Neural cell (in vitro differentiated cells): ENCODE measurements at regions not wholly inside any gene's neighbourhood (a gene's known extent, or its start where the extent isn't known, plus 50 kb on each side); places are given as distances from the start of the nearest gene placed in this dataset.

ENCODE experiments used
- H2AFZ ChIP-seq: fragments of 200-600, 300-800 bp; sonication (generic), shearing (Covaris generic); 2 replicates; pipeline ENCODE4 v1.6.0; 2014; ENCODE audit warnings: low read depth, mild to moderate bottlenecking, antibody characterized with exemption, low read length, moderate library complexity
- H3F3A ChIP-seq: fragments of 200-600 bp; shearing (Covaris generic); 2 replicates; pipeline ENCODE4 v1.6.1; 2016; ENCODE audit warnings: mild to moderate bottlenecking, moderate library complexity, mixed read lengths, antibody characterized with exemption, low read length; ENCODE audit not compliant: insufficient read depth, poor library complexity, severe bottlenecking
- H3K27ac ChIP-seq: fragments of 200-600, 300-800 bp; sonication (generic), shearing (Covaris generic); 2 replicates; pipeline ENCODE4 v1.5.1; 2014; ENCODE audit warnings: mild to moderate bottlenecking, low read length, moderate library complexity
- H3K27me3 ChIP-seq: fragments of 300-800, 200-600 bp; sonication (generic), shearing (Covaris generic); 2 replicates; pipeline ENCODE4 v1.6.0; 2014; ENCODE audit warnings: mild to moderate bottlenecking, low read depth, low read length, moderate library complexity; ENCODE audit not compliant: insufficient read depth
- H3K36me3 ChIP-seq: fragments of 300-800, 200-600 bp; sonication (generic), shearing (Covaris generic); 2 replicates; pipeline ENCODE4 v1.5.1; 2014; ENCODE audit warnings: mild to moderate bottlenecking, antibody characterized with exemption, low read length, moderate library complexity; ENCODE audit not compliant: insufficient read depth
- H3K4me2 ChIP-seq: fragments of 300-800, 200-600 bp; sonication (generic), shearing (Covaris generic); 2 replicates; pipeline ENCODE4 v1.6.0; 2014; ENCODE audit warnings: mild to moderate bottlenecking, low read length
- H3K4me3 ChIP-seq: fragments of 300-800, 200-600 bp; sonication (generic), shearing (Covaris generic); 2 replicates; pipeline ENCODE4 v1.5.1; 2014; ENCODE audit warnings: mild to moderate bottlenecking, low read length, moderate library complexity
- H3K79me2 ChIP-seq: fragments of 200-600 bp; shearing (Covaris generic); replicated peaks from 2 replicates; pipeline ENCODE4 v1.6.0; 2014; ENCODE audit warnings: mild to moderate bottlenecking, low read length, moderate library complexity; ENCODE audit not compliant: insufficient read depth
- H3K9ac ChIP-seq: fragments of 300-800, 200-600 bp; sonication (generic), shearing (Covaris generic); 2 replicates; pipeline ENCODE4 v1.6.1; 2016; ENCODE audit warnings: mild to moderate bottlenecking, low read length, mixed read lengths
- H3K9me2 ChIP-seq: fragments of 200-600 bp; shearing (Covaris generic); 2 replicates; pipeline ENCODE4 v1.6.1; 2016; ENCODE audit warnings: mild to moderate bottlenecking, low read length, mixed read lengths; ENCODE audit not compliant: insufficient read depth
- H3K9me3 ChIP-seq: fragments of 200-600, 300-800 bp; sonication (generic), shearing (Covaris generic); 2 replicates; pipeline ENCODE4 v1.6.1; 2016; ENCODE audit warnings: mild to moderate bottlenecking, mixed run types, low read length, moderate library complexity, mixed read lengths
- H4K20me1 ChIP-seq: fragments of 200-600 bp; shearing (Covaris generic); 2 replicates; pipeline ENCODE4 v1.6.1; 2016; ENCODE audit warnings: mild to moderate bottlenecking, mixed run types; ENCODE audit not compliant: insufficient read depth
- CTCF ChIP-seq: fragments of 450-650 bp; IDR thresholded peaks from 2 replicates; pipeline ENCODE4 v1.5.1; 2014; ENCODE audit warnings: antibody characterized with exemption, mild to moderate bottlenecking, moderate library complexity; ENCODE audit not compliant: poor library complexity, severe bottlenecking
- EP300 ChIP-seq: fragments of 450-650 bp; conservative IDR thresholded peaks from 2 replicates; pipeline ENCODE4 v1.6.1; 2014; ENCODE audit warnings: antibody characterized with exemption, mild to moderate bottlenecking, moderate library complexity; ENCODE audit not compliant: poor library complexity, severe bottlenecking
- EZH2 ChIP-seq: fragments of 200-600, 300-800 bp; shearing (Covaris generic), sonication (generic); IDR thresholded peaks from 2 replicates; pipeline ENCODE4 v1.6.1; 2014; ENCODE audit warnings: antibody characterized with exemption, low read length, borderline replicate concordance, mild to moderate bottlenecking; ENCODE audit not compliant: insufficient read depth, poor library complexity, severe bottlenecking
- MXI1 ChIP-seq: fragments of 450-650 bp; conservative IDR thresholded peaks from 2 replicates; pipeline ENCODE4 v1.6.1; 2014; ENCODE audit warnings: antibody characterized with exemption, mild to moderate bottlenecking; ENCODE audit not compliant: poor library complexity, severe bottlenecking
- POLR2AphosphoS5 ChIP-seq: IDR thresholded peaks from 2 replicates; pipeline ENCODE4 v1.6.1; 2012
- RAD21 ChIP-seq: fragments of 450-650 bp; conservative IDR thresholded peaks from 2 replicates; pipeline ENCODE4 v1.6.1; 2014; ENCODE audit warnings: antibody characterized with exemption, mild to moderate bottlenecking, moderate library complexity
- REST ChIP-seq: IDR thresholded peaks from 2 replicates; pipeline ENCODE4 v1.6.1; 2012; ENCODE audit warnings: borderline replicate concordance
- SMC3 ChIP-seq: fragments of 450-650 bp; conservative IDR thresholded peaks from 2 replicates; pipeline ENCODE4 v1.6.1; 2014; ENCODE audit warnings: antibody characterized with exemption, mild to moderate bottlenecking, moderate library complexity; ENCODE audit not compliant: poor library complexity
- TAF1 ChIP-seq: IDR thresholded peaks from 2 replicates; pipeline ENCODE4 v1.6.1; 2012; ENCODE audit warnings: low read depth

DNA sequence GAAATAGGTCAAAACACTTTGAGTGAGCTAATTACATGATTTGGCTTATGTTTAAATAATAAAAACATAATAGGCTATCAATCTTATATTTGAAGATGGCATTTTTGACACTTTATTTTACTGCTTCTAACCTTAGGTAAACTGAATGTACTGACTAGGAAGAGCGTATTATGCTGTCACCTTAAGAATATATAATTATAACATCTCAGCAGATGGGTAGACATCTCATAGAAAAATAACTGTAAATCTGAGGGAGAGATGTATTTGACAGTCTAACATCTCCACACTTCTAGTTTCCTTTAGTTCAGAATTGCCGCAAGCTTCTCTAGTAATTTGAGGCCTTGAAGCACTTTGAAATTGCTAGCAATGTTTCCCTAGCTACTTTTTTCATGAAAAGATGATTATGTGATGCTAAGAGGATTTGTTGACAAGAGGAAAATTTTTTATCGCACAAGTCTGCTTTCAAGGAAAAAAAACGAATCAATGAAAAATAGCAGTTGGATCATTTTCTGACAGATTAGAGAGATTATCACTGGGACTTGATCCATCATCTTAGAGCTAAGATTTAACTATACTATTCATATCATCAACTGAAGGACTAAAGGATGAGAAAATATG, 238.2 kb upstream of the NAALADL2 start:
- peaks cover 2% of the 10 kb centered on the region for H3F3A ChIP-seq
- H3K27me3 ChIP-seq = peaks cover 4% of the 10 kb centered on the region
- H3K4me2 ChIP-seq = no peak overlapping the region
- H3K9me3 ChIP-seq = no peaks in the 10 kb centered on the region
- H2AFZ ChIP-seq = no peak overlapping the region
- TF ChIP-seq MXI1 (no peak), REST (peak; percentile 97), EZH2 (no peak), RAD21 (peak; percentile 49), CTCF (no peak), POLR2AphosphoS5 (peak; percentile 95), SMC3 (peak; percentile 46), EP300 (peak; percentile 99), TAF1 (no peak)
- H4K20me1 ChIP-seq = no peaks in the 10 kb centered on the region
- no peaks in the 10 kb centered on the region for H3K9me2 ChIP-seq
- no peak overlapping the region for H3K4me3 ChIP-seq
- no peaks in the 10 kb centered on the region for H3K36me3 ChIP-seq
- no peaks in the 10 kb centered on the region for H3K79me2 ChIP-seq
- H3K27ac ChIP-seq = no peak overlapping the region
- H3K9ac ChIP-seq = no peak overlapping the region

GRCh38 chr3:174633342-174633741, 225.8 kb upstream of the NAALADL2 start:
- Histone ChIP-seq H3K9me3 (no peaks in the 10 kb centered on the region), H3F3A (no peaks in the 10 kb centered on the region), H2AFZ (no peak overlapping the region), H3K36me3 (no peaks in the 10 kb centered on the region), H4K20me1 (no peaks in the 10 kb centered on the region), H3K4me3 (no peak overlapping the region), H3K9ac (no peak overlapping the region), H3K27me3 (no peaks in the 10 kb centered on the region), H3K4me2 (no peak overlapping the region), H3K9me2 (no peaks in the 10 kb centered on the region), H3K27ac (no peak overlapping the region), H3K79me2 (no peaks in the 10 kb centered on the region)
- TF ChIP-seq TAF1 (no peak), REST (peak; percentile 97), MXI1 (no peak), EZH2 (no peak), POLR2AphosphoS5 (peak; percentile 71), CTCF (no peak), SMC3 (peak; percentile 19), RAD21 (no peak), EP300 (peak; percentile 91)
